K562 (cell line): ENCODE measurements at regions not wholly inside any gene's neighbourhood (a gene's known extent, or its start where the extent isn't known, plus 50 kb on each side); places are given as distances from the start of the nearest gene placed in this dataset.

Source experiments
- ARID3A ChIP-seq: IDR thresholded peaks from 2 replicates; pipeline ENCODE4 v1.6.1; 2012; ENCODE audit warnings: low read depth, low read length, improper control_type of control experiment, borderline replicate concordance
- CEBPG ChIP-seq, 3 experiments: fragments of 200-800 bp in 1 of 3; sonication (Bioruptor generic) in 1 of 3; sonication (generic) in 1 of 3; formaldehyde crosslinking in 1 of 3; IDR thresholded peaks in 2 of 3; conservative IDR thresholded peaks in 1 of 3; 2 replicates each; pipeline versions ENCODE4 v1.6.1 to v1.8.0; 2016 to 2022; ENCODE audit warnings: missing compliant biosample characterization in 2 of 3, missing genetic modification characterization in 2 of 3, mild to moderate bottlenecking in 1 of 3, missing genetic modification reagents in 1 of 3
- CREM ChIP-seq: IDR thresholded peaks from 2 replicates; pipeline ENCODE4 v1.6.1; 2014; ENCODE audit warnings: antibody characterized with exemption, low read depth
- CTCF ChIP-seq, 3 experiments: IDR thresholded peaks in 2 of 3; conservative IDR thresholded peaks in 1 of 3; 2 replicates each; pipeline ENCODE4 v1.5.1; 2011 to 2012; ENCODE audit warnings: low read length in 3 of 3, mild to moderate bottlenecking in 3 of 3, control low read depth in 2 of 3, improper control_type of control experiment in 1 of 3, inconsistent platforms in 1 of 3, low read depth in 1 of 3, mixed read lengths in 1 of 3, moderate library complexity in 1 of 3; ENCODE audit not compliant: insufficient read depth in 2 of 3
- HINFP ChIP-seq: fragments of 450-650 bp; conservative IDR thresholded peaks from 2 replicates; pipeline ENCODE4 v1.6.1; 2016; ENCODE audit warnings: missing genetic modification characterization, low read depth, mild to moderate bottlenecking, control low read depth, missing compliant biosample characterization
- HMBOX1 ChIP-seq: sonication (generic); IDR thresholded peaks from 2 replicates; pipeline ENCODE4 v1.6.1; 2016
- ID3 ChIP-seq, 2 experiments: fragments of 250-450 bp in 1 of 2; fragments of 450-650 bp in 1 of 2; sonication (Bioruptor Pico) in 1 of 2; IDR thresholded peaks; 2 replicates each; pipeline versions ENCODE4 v1.6.1 to v1.8.0; 2016 to 2021; ENCODE audit warnings: mild to moderate bottlenecking in 2 of 2, moderate library complexity in 2 of 2, missing compliant biosample characterization in 1 of 2, missing genetic modification characterization in 1 of 2
- JUND ChIP-seq, 2 experiments: IDR thresholded peaks; 2 replicates in 1 of 2; 3 replicates in 1 of 2; pipeline ENCODE4 v1.6.1; 2011; ENCODE audit warnings: borderline replicate concordance in 2 of 2, low read depth in 2 of 2, low read length in 2 of 2, improper control_type of control experiment in 1 of 2, missing biosample characterization in 1 of 2, missing genetic modification characterization in 1 of 2, missing genetic modification reagents in 1 of 2
- L3MBTL2 ChIP-seq: fragments of 450-650 bp; IDR thresholded peaks from 2 replicates; pipeline ENCODE4 v1.6.1; 2016; ENCODE audit warnings: mild to moderate bottlenecking, moderate library complexity
- LCOR ChIP-seq: sonication (generic); formaldehyde crosslinking; IDR thresholded peaks from 2 replicates; pipeline ENCODE4 v1.8.0; 2022; ENCODE audit warnings: mild to moderate bottlenecking, missing genetic modification reagents
- MYC ChIP-seq, 2 experiments: fragments of 250-450 bp in 1 of 2; sonication (Bioruptor Pico) in 1 of 2; IDR thresholded peaks; 2 replicates each; pipeline versions ENCODE4 v1.5.1 to v1.6.1; 2012 to 2021; ENCODE audit warnings: low read depth in 2 of 2, borderline replicate concordance in 1 of 2, improper control_type of control experiment in 1 of 2, low read length in 1 of 2, mild to moderate bottlenecking in 1 of 2, moderate library complexity in 1 of 2
- NFE2 ChIP-seq: IDR thresholded peaks from 2 replicates; pipeline ENCODE4 v1.6.1; 2014; ENCODE audit warnings: antibody characterized with exemption, low read depth
- SETDB1 ChIP-seq: IDR thresholded peaks from one replicate; pipeline ENCODE4 v1.6.1; 2012; ENCODE audit warnings: low read length, control low read depth, inconsistent platforms
- TAF1 ChIP-seq: IDR thresholded peaks from 2 replicates; pipeline ENCODE4 v1.6.1; 2011; ENCODE audit warnings: mild to moderate bottlenecking, low read length, moderate library complexity; ENCODE audit not compliant: insufficient read depth, control insufficient read depth, severe bottlenecking; ENCODE audit errors: extremely low read depth
- ZNF24 ChIP-seq: fragments of 450-650 bp; IDR thresholded peaks from 2 replicates; pipeline ENCODE4 v1.6.1; 2016
- ZNF717 ChIP-seq: fragments of 250-450 bp; sonication (Bioruptor Pico); IDR thresholded peaks from 2 replicates; pipeline ENCODE4 v1.5.0; 2021

- TF ChIP-seq L3MBTL2 (peak; percentile 51; the same call in 1 of the 2 replicates), NFE2 (peak; percentile 66), CTCF (IDR thresholded peaks at IDR 0.05 in 2 of 3, conservative IDR thresholded peaks at IDR 0.05 in 1 of 3; ENCODE audit: insufficient read depth in 2 of 3, low read depth in 1 of 3, low read length in 3 of 3) (peak; percentile 76 to 86 (median 81)), MYC (IDR thresholded peaks at IDR 0.05; ENCODE audit: low read depth, low read length) (peak; percentile 77), MYC (CRISPR knock-in tag; IDR thresholded peaks at IDR 0.05; ENCODE audit: borderline replicate concordance, low read depth) (no peak), ZNF717 (CRISPR knock-in tag) (no peak), ARID3A (0 out of 2 replicates have a peak, but pooled peaks have one; percentile 38), ZNF24 (peak; percentile 25; the same call in 1 of the 2 replicates), JUND (IDR thresholded peaks at IDR 0.05; ENCODE audit: borderline replicate concordance, low read depth, low read length) (peak; percentile 67), JUND (tag; IDR thresholded peaks at IDR 0.05; ENCODE audit: borderline replicate concordance, low read depth, low read length) (no peak; the same call in 2 of the 3 replicates), HMBOX1 (0 out of 2 replicates have a peak, but pooled peaks have one; percentile 33), CEBPG (CRISPR knock-in tag; IDR thresholded peaks at IDR 0.05) (peak; percentile 97), CEBPG (tag; conservative IDR thresholded peaks at IDR 0.05 in 1 of 2, IDR thresholded peaks at IDR 0.05 in 1 of 2) (peak; percentile 97 to 98), TAF1 (no peak), LCOR (CRISPR knock-in tag) (peak; percentile 45; the same call in 1 of the 2 replicates), CREM (peak; percentile 34; the same call in 1 of the 2 replicates), SETDB1 (no peak), ID3 (CRISPR knock-in tag; IDR thresholded peaks at IDR 0.05) (no peak), ID3 (tag; IDR thresholded peaks at IDR 0.05) (peak; percentile 94), HINFP (tag) (0 out of 2 replicates have a peak, but pooled peaks have one; percentile 11)
Observed at GRCh38 chr21:35508139-35508888, 459.2 kb upstream of the RUNX1 start (continued).
